Osteoblast (primary cell): ENCODE measurements at regions not wholly inside any gene's neighbourhood (a gene's known extent, or its start where the extent isn't known, plus 50 kb on each side); places are given as distances from the start of the nearest gene placed in this dataset.

Experiments
- DNase-seq: peaks from one replicate; pipeline ENCODE4 v3.0.0; 2011; ENCODE audit warnings: low spot score, mixed read lengths; ENCODE audit not compliant: insufficient read length; ENCODE audit errors: missing footprints
- H2AFZ ChIP-seq: 2 replicates; pipeline ENCODE4 v1.6.0; 2011; ENCODE audit warnings: mild to moderate bottlenecking, low read length
- H3K27ac ChIP-seq: 2 replicates; pipeline ENCODE4 v1.5.1; 2011; ENCODE audit warnings: mild to moderate bottlenecking, low read depth, low read length, moderate library complexity
- H3K27me3 ChIP-seq: 2 replicates; pipeline ENCODE4 v1.6.0; 2012; ENCODE audit warnings: mild to moderate bottlenecking, control low read depth, inconsistent platforms, low read length, moderate library complexity; ENCODE audit not compliant: insufficient read depth
- H3K36me3 ChIP-seq: 2 replicates; pipeline ENCODE4 v1.5.1; 2011; ENCODE audit warnings: mild to moderate bottlenecking, low read length, control low read depth, moderate library complexity; ENCODE audit not compliant: insufficient read depth
- H3K4me1 ChIP-seq: 2 replicates; pipeline ENCODE4 v1.5.1; 2011; ENCODE audit warnings: mild to moderate bottlenecking, low read length, control low read depth, moderate library complexity; ENCODE audit not compliant: insufficient read depth
- H3K4me2 ChIP-seq: 2 replicates; pipeline ENCODE4 v1.6.0; 2011; ENCODE audit warnings: mild to moderate bottlenecking, low read length; ENCODE audit not compliant: insufficient read depth
- H3K4me3 ChIP-seq: fragments of 200-600 bp; sonication (generic); 3 replicates; pipeline ENCODE4 v1.5.1; 2012; ENCODE audit warnings: mild to moderate bottlenecking, low read length, inconsistent platforms; ENCODE audit not compliant: insufficient read depth
- H3K79me2 ChIP-seq: 2 replicates; pipeline ENCODE4 v1.6.0; 2012; ENCODE audit warnings: mild to moderate bottlenecking, low read length, control low read depth, inconsistent platforms; ENCODE audit not compliant: insufficient read depth
- H3K9me3 ChIP-seq: 2 replicates; pipeline ENCODE4 v1.5.1; 2011; ENCODE audit warnings: low read depth, low read length, control low read depth
- H4K20me1 ChIP-seq: 2 replicates; pipeline ENCODE4 v1.6.0; 2012; ENCODE audit warnings: mild to moderate bottlenecking, low read length, control low read depth; ENCODE audit not compliant: insufficient read depth
- CTCF ChIP-seq: IDR thresholded peaks from 2 replicates; pipeline ENCODE4 v1.5.1; 2011; ENCODE audit warnings: mild to moderate bottlenecking, low read depth, low read length, moderate library complexity; ENCODE audit errors: extremely low read depth

- Histone ChIP-seq H4K20me1 (no peaks in the 10 kb centered on the region), H3K9me3 (no peaks in the 10 kb centered on the region), H3K4me3 (peak overlapping the region; percentile 62), H3K4me2 (peak overlapping the region; percentile 79), H3K27me3 (peaks cover 41% of the 10 kb centered on the region), H3K36me3 (no peaks in the 10 kb centered on the region), H3K79me2 (no peaks in the 10 kb centered on the region), H3K27ac (no peak overlapping the region), H3K4me1 (peaks cover 24% of the 10 kb centered on the region), H2AFZ (no peak overlapping the region)
- DNase-seq: peak; percentile 82
- no peak for TF ChIP-seq CTCF
These were observed 70.2 kb upstream of the BCOR start for GRCh38 chrX:40167850-40168479.

DNA sequence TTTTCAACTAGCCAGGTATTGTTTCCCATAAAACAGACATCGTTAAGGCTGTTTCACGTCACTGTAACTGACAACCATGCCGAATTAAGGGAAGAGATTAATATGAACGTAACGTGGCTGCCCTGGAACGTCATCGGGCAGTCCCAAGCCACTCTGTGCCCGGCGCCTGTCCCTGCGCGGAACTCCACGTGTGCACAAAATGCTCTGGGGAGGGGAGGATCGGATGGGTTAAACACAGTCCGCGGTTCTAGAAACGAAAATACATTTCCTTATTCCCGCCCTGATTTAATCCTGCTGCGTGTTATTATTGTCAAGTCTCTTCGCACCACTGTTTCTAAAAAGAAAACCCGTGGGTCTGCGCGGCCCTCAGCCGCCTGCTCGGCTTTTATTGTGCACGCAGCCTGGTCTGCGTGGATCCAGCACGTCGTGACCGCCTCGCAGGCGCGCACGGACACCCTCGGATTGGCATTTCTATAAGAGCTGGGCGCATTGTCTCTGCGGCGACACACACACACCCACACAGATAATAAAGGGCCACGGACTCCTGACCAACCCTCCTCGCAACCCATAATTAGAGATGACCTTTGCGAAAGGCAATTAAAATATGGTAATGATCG, 69.6 kb upstream of the BCOR start:
- Histone ChIP-seq H3K79me2 (no peaks in the 10 kb centered on the region), H4K20me1 (no peaks in the 10 kb centered on the region), H3K4me2 (peak overlapping the region; percentile 79), H3K36me3 (no peaks in the 10 kb centered on the region), H3K27me3 (peaks cover 38% of the 10 kb centered on the region), H3K27ac (no peak overlapping the region), H2AFZ (peak overlapping the region; percentile 45), H3K4me3 (peak overlapping the region; percentile 62), H3K4me1 (peaks cover 24% of the 10 kb centered on the region), H3K9me3 (no peaks in the 10 kb centered on the region)
- DNase-seq: peak; percentile 82
- no peak for TF ChIP-seq CTCF

DNA sequence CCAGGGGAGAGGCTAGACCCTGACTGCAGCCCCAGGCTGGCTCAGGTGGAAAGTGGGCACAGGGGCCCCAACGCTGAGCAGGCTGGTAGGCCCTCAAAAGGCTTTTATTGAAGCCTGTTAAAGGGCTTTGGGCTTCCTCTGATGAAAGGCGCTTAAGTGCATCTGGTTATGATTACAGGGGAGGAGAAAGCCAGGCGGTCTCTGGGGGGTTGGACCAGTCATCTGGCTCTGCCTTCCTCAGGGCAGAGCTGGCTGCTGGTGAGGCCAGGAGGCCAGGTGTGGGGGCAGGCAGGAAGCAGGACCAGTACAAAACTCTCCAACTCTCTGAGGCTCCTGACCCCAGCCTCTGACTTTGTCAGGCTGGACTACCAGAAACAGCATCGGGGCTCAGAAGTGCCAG, 68.8 kb upstream of the BCOR start:
- Histone ChIP-seq H3K27me3 (peaks cover 38% of the 10 kb centered on the region), H3K9me3 (no peaks in the 10 kb centered on the region), H4K20me1 (no peaks in the 10 kb centered on the region), H3K4me3 (peak overlapping the region; percentile 62), H3K79me2 (no peaks in the 10 kb centered on the region), H3K27ac (no peak overlapping the region), H3K36me3 (no peaks in the 10 kb centered on the region), H2AFZ (no peak overlapping the region), H3K4me1 (peaks cover 24% of the 10 kb centered on the region), H3K4me2 (peak overlapping the region; percentile 79)
- no peak for TF ChIP-seq CTCF
- peak; percentile 97 for DNase-seq

- Histone ChIP-seq H3K9me3 (no peaks in the 10 kb centered on the region), H3K4me1 (peaks cover 19% of the 10 kb centered on the region), H3K4me2 (no peak overlapping the region), H4K20me1 (no peaks in the 10 kb centered on the region), H2AFZ (no peak overlapping the region), H3K4me3 (no peak overlapping the region), H3K36me3 (no peaks in the 10 kb centered on the region), H3K79me2 (no peaks in the 10 kb centered on the region), H3K27me3 (peaks cover 32% of the 10 kb centered on the region), H3K27ac (no peak overlapping the region)
- no peak for TF ChIP-seq CTCF
- peak; percentile 47 for DNase-seq
These were observed 68.1 kb upstream of the BCOR start for GRCh38 chrX:40165861-40166260.
